ENCODE measurements at regions not wholly inside any gene's neighbourhood (a gene's known extent, or its start where the extent isn't known, plus 50 kb on each side); places are given as distances from the start of the nearest gene placed in this dataset.

- Histone ChIP-seq H3K4me3 (ENCODE audit: insufficient read depth, low read depth, low read length) (no peak overlapping the region), H3K4ac (ENCODE audit: low read depth, low read length) (peak overlapping the region; percentile 51; the same call in 1 of the 2 replicates), H3K9me1 (ENCODE audit: insufficient read depth, low read length) (no peaks in the 10 kb centered on the region), H3K23ac (ENCODE audit: low read depth, low read length) (no peak overlapping the region), H3K9ac (ENCODE audit: low read depth, low read length) (no peak overlapping the region), H4K20me1 (ENCODE audit: insufficient read depth, low read length) (no peaks in the 10 kb centered on the region), H2AFZ (replicated peaks; ENCODE audit: low read length, poor library complexity) (peak overlapping the region; percentile 59), H4K91ac (ENCODE audit: insufficient read depth, low read depth, low read length) (peak overlapping the region; percentile 84), H3K14ac (replicated peaks; ENCODE audit: low read depth, low read length) (peak overlapping the region; percentile 37; the same call in 1 of the 2 replicates), H2BK120ac (ENCODE audit: low read depth, low read length) (peak overlapping the region; percentile 58), H2BK15ac (ENCODE audit: low read depth, low read length) (no peak overlapping the region), H3K9me3 (ENCODE audit: control insufficient read depth, insufficient read depth, low read length) (no peaks in the 10 kb centered on the region), H3K27ac (ENCODE audit: insufficient read depth, low read length) (peak overlapping the region; percentile 30; the same call in 1 of the 2 replicates), H2AK9ac (replicated peaks; ENCODE audit: low read depth, low read length, poor library complexity) (no peak overlapping the region), H3K56ac (ENCODE audit: extremely low read depth, insufficient read depth, low read length) (no peak overlapping the region), H3K18ac (ENCODE audit: low read depth, low read length) (no peak overlapping the region; the same call in 1 of the 2 replicates), H2BK5ac (ENCODE audit: low read depth, low read length, poor library complexity, severe bottlenecking) (no peak overlapping the region), H2BK20ac (ENCODE audit: low read depth, low read length) (peak overlapping the region; percentile 77; the same call in 1 of the 2 replicates), H4K8ac (ENCODE audit: low read depth in 2 of 2, low read length in 2 of 2) (peak overlapping the region in 1 of 2 experiments; percentile 73; a peak in 3 of 4 replicates), H3K4me2 (ENCODE audit: low read depth, low read length) (no peak overlapping the region), H3K79me1 (ENCODE audit: low read depth in 1 of 2, low read length in 2 of 2) (no peaks in the 10 kb centered on the region), H3K4me1 (ENCODE audit: control insufficient read depth, insufficient read depth, low read length) (no peaks in the 10 kb centered on the region), H4K5ac (ENCODE audit: low read depth, low read length) (no peak overlapping the region; the same call in 1 of the 2 replicates), H3K27me3 (ENCODE audit: control insufficient read depth, insufficient read depth, low read length) (no peaks in the 10 kb centered on the region), H2AK5ac (ENCODE audit: low read depth, low read length) (no peak overlapping the region), H3K36me3 (ENCODE audit: control insufficient read depth, insufficient read depth, low read length) (no peaks in the 10 kb centered on the region)
- no peak for ATAC-seq (ENCODE audit: low read depth)
- ChIA-PET CTCF (no interaction called here), POLR2A (ENCODE audit: unreplicated experiment) (no interaction called here)
- no peak for DNase-seq
- dilution Hi-C loops (cut with HindIII; ENCODE audit: low sequenced_read_pairs, unreplicated experiment) (no loop called here), intact Hi-C loops (cut with micrococcal nuclease) (no loop called here), in situ Hi-C loops (cut with MboI; ENCODE audit: low sequenced_read_pairs) (no loop called here)
- no peak for TF ChIP-seq NFE2L2 (IDR thresholded peaks at IDR 0.05; ENCODE audit: low read depth, low read length)
- no peak for TF ChIP-seq CTCF (conservative IDR thresholded peaks at IDR 0.05; ENCODE audit: low read depth, low read length)
- no peak for TF ChIP-seq USF2 (IDR thresholded peaks at IDR 0.05; ENCODE audit: low read depth, low read length)
- no peak for TF ChIP-seq RCOR1 (IDR thresholded peaks at IDR 0.05; ENCODE audit: insufficient replicate concordance, low read length)
- TF ChIP-seq CEBPB (IDR thresholded peaks at IDR 0.05; ENCODE audit: low read depth, low read length) = no peak
- no peak for TF ChIP-seq ELK1 (IDR thresholded peaks at IDR 0.05; ENCODE audit: borderline replicate concordance, low read depth, low read length)
- no peak for TF ChIP-seq MAZ (IDR thresholded peaks at IDR 0.05; ENCODE audit: borderline replicate concordance, low read depth, low read length)
- TF ChIP-seq MAFK (IDR thresholded peaks at IDR 0.05; ENCODE audit: low read depth, low read length) = no peak
- no peak for TF ChIP-seq MXI1 (IDR thresholded peaks at IDR 0.05; ENCODE audit: borderline replicate concordance, low read depth, low read length)
- no peak for TF ChIP-seq SMC3 (IDR thresholded peaks at IDR 0.05; ENCODE audit: low read depth, low read length)
- 50% methylated on average over 1 of the region's 4 CpGs; no CpG with 5 or more reads in 1 of the 2 experiments for WGBS, 2 experiments (ENCODE audit: extremely low coverage in 2 of 2, insufficient read length in 1 of 2)
- BruUV-seq (replicated peaks) = no TSS peak
Observed at GRCh38 chr18:25533218-25533617, 181.3 kb upstream of the ZNF521 start.

Data from IMR-90 (cell line).